HG03558 (cell line): ENCODE measurements at regions not wholly inside any gene's neighbourhood (a gene's known extent, or its start where the extent isn't known, plus 50 kb on each side); places are given as distances from the start of the nearest gene placed in this dataset.
"Not testable (repeated sequence)": the region's sequence is repeated elsewhere in the genome, so short reads cannot be mapped to it uniquely, and the experiment has no call there.

Experiments
- ATAC-seq: cut with Tn5 transposase; IDR thresholded peaks from one replicate; pipeline ENCODE4 v1.9.1; 2021; ENCODE audit warnings: moderate number of reproducible peaks; ENCODE audit not compliant: unreplicated experiment; ENCODE audit errors: extremely low read depth

GRCh38 chr10:35872671-35873070 is 230.6 kb upstream of the FZD8 start:
- ATAC-seq = no peak

GRCh38 chr10:35870665-35871310 is 228.7 kb upstream of the FZD8 start:
- ATAC-seq = no peak

GRCh38 chr10:35858676-35859283 is 216.7 kb upstream of the FZD8 start:
- not testable (repeated sequence) for ATAC-seq

- no peak for ATAC-seq
Observed at GRCh38 chr10:35857860-35858259, 215.8 kb upstream of the FZD8 start.

DNA sequence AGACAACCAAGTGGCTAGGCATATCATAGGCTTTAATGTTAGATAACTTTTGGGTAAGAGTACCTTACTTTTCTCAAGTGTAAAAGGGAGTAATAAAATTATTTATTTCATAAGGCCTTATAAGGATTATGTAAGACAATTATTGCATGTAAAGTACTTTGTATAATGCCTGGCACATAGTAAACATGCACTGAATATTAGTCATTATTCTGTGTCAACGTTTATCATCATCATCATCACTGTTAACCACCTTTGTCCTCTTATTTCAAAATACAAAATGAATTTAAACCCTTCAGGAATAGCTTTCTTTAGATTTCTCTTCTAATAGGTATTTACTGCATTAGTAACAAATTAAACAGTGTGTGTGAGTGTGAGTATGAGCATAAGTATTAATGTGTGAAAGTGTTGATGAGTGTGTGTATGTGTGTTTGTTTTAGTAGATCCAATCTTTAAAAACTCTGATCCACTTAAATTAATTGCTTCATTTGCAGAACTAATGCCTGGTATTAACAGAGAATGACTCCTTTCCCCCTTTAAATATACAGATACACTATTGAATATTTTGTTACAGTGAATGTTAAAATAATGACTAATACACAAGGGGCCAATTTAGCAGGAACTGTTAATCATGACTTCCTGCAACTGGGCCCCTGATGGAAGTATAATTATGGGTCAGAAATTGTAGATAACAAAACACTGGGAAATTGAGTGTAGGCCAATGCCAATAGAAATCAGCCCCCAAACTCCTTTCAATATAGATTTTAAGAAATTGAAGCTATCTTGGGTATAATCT is 213.3 kb upstream of the FZD8 start:
- ATAC-seq = no peak

DNA sequence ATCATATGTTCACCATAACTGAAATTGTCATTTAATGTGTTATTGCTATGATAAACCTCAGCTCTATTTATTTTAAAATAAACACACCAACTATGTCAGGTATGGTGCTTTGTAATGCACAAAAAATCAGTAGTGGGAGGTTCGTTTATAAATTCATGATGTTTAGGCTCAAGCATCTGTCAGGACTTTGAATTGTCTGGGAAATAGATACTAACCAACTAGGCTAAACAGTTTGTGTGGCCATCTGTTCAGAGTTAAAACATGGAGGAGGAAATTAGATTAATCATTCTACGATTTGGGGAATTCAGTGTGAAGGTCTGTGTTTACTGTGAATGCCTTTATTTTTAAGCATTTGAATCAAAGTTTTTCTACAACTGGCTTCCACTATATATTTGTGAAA is 212.6 kb upstream of the FZD8 start:
- ATAC-seq = no peak

DNA sequence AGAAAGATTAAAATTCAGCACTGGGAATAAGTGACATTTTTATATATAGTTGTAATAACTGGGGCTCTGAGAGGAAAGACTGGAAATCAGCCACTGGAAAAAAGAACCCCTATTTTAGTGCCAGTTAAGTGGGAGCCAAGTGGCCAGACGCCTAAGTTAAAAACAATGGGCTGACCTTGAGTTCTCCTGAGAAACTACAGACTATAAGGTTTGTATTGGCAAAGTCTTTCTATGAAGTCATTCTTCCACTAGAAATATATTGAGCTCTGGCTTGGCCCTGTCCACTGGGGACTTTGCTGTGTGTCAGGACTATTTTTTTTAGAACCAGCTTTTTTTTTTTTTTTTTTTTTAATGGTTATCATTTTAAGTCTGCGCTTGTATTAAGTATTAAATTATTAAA is 210.6 kb upstream of the FZD8 start:
- no peak for ATAC-seq

GRCh38 chr10:35848412-35848811 is 206.3 kb upstream of the FZD8 start:
- no peak for ATAC-seq

DNA sequence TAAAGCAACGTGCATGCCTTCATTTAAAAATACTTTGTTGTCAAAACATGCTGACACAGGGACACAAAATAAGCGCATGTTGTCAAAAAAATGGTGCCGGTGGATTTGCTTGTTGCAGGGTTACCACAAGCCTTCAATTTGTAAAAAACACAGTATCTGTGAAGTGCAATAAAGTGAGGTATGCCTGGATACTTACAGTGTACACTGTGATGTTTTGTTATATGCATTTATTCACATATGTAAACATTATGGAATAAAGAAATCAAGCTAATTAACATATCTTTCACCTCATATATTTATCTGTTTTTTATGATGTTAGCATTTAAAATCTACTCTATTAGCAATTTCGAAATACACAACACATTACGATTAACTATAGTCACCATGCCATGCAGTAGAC is 202.6 kb upstream of the FZD8 start:
- ATAC-seq = no peak

DNA sequence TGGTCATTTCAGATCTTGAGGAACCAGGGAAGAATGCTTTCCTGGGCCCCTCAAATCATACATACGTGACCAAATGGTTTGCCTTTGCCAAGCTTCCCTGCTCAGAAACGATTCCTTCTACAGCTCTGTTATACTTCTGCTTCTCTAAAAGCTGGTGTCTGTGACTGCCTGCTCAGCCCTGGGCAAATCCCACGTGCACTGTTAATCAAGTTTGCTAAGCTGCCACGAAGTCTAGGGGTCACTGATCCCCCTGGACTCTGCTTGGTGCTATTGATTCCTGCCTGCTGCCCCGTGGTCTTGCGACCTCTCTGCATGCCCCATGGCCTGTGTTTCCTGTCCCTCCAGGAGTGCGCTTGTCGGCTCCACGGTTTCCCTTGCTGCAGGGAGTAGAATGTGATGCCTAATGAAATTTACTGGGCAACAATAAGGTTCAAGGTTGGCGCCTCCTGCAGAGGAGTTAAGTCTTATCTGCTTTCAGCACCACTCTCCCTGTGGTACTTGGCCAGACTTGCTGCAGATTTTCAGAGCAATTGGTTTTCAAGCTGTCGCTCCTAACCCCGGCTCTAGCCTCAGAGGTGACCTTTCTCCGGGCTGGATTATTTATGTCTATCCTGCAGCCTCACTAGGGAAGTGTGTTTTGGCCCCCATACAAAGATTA is 201.6 kb upstream of the FZD8 start:
- ATAC-seq = no peak

- ATAC-seq = no peak
Observed at GRCh38 chr10:35838054-35838453, 196.0 kb upstream of the FZD8 start.

DNA sequence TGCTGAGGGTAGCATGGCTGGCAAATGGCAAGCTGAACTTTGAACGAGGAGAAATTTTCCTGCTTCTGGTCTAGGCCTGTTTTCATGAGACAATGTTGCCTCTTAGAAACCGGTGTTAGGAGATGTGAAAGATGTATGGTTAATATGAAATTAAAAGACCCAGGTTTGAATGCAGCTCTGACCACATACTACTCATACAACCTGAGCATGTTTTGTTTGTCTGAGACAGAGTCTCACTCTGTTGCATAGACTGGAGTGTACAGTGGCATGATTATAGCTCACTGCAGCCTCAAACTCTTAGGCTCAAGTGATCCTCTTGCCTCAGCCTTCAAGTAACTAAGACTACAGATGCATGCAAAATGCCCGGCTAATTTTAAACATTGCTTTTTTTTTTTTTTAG is 193.4 kb upstream of the FZD8 start:
- no peak for ATAC-seq

GRCh38 chr10:35834877-35835494 is 192.9 kb upstream of the FZD8 start:
- ATAC-seq = no peak

DNA sequence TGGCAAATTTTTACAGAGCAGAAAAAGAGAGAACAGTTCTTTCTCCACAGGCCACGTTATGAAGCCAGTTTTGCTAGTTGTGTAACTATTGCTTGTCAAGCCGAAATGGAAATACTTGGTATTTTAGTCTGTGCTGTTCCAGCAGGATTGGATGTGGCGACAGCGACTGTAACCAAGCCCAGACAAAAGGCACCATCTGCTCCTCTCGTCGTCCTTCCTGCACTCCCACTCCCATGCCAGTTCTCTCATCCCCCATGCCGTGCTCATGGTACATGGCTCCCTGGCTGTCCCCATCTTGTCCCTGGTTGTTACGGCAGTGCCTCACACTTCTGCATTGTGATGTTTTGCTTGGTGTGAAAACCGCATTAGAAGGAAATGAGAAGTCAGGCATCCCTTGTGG is 185.7 kb upstream of the FZD8 start:
- ATAC-seq = no peak

- ATAC-seq = no peak
Observed at GRCh38 chr10:35824704-35825103, 182.6 kb upstream of the FZD8 start.

DNA sequence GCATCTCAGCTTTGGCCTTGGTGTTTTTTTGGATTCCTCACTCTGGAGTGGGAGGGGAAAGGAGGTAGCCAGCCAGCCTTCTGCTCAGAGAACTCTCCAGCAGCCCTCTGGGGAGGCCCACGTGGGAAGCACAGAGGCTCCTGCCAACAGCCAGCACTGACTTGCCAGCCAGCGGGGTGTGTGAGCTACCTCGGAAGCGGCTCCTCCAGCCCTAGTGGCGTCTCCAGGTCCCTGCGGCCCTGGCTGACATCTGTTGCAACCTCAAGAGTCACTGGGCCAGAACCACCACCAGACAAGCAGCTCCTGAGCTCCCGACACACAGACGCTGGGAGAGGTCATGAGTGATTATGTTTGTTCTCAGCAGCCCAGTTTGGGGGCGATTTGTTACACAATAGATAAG is 180.2 kb upstream of the FZD8 start:
- ATAC-seq = no peak

DNA sequence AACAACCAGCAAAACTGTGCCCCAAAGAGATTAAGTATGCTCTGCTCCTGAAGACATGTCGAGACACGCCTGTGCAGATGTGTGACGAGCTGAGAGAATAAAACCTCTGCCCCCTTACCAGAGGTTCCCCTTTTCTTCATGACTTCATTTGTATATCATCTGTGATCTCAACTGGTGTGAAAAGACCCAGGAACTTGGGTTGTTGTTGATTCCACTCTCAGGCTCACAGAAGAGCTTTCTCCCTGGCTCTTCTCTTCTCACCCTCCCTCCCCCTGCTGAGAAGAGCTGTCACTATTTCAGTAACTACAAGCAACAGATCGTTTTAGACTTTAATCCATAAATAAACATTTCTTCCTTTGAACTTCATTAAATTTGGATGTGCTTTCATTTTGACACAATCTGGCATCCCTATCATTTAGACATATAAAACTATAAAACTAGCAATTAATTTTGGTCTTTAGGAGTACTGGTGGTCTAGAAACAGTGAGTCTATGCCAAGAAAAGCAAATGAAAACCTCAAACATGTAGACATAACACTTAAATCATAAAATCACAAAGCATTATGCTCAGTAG is 179.3 kb upstream of the FZD8 start:
- peak; percentile 72 for ATAC-seq

DNA sequence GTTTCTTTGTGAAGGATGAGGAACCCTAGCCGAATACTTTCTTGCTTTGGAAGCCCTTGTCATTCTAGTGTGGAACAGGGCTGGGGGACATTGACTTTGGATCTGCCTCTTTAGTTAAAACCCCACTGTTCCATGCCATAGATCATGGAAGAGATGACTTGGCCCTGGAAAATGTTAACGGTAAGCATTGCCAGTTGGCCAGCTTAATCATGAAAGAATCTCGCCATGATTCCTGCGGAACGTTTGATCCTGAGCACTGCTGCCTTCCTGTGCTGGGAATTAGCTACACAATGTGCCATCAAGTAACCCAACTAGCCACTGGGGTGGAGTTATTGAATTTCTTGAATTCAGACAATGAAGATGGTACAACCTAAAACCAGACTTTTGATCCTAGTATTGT is 177.6 kb upstream of the FZD8 start:
- no peak for ATAC-seq

DNA sequence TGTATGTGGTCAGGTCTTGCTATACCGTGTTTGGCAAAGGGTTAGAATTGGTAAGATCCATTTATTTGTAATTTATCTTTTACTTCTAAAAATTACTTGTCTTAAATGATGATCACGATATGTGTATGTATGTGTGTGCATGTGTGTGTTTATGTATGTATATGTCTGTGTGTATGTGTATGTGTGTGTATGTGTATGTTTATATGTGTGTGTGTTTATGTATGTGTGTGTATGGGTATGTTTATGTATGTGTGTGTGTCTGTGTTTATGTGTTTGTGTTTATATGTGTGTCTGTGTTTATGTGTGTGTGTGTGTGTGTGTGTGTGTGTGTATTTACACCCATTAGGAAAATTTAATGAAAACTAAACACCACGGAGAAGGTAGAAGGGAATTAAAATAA is 176.9 kb upstream of the FZD8 start:
- no peak for ATAC-seq

DNA sequence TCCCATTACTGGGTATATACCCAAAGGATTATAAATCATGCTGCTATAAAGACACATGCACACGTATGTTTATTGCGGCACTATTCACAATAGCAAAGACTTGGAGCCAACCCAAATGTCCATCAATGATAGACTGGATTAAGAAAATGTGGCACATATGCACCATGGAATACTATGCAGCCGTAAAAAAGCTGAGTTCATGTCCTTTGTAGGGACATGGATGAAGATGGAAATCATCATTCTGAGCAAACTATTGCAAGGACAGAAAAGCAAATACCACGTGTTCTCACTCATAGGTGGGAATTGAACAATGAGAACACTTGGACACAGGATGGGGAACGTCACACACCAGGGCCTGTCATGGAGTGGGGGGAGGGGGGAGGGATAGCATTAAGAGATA is 175.0 kb upstream of the FZD8 start:
- not testable (repeated sequence) for ATAC-seq
